HG02588 (cell line): ENCODE measurements at regions not wholly inside any gene's neighbourhood (a gene's known extent, or its start where the extent isn't known, plus 50 kb on each side); places are given as distances from the start of the nearest gene placed in this dataset.

Experiments used
- ATAC-seq: cut with Tn5 transposase; IDR thresholded peaks from one replicate; pipeline ENCODE4 v1.9.1; 2021; ENCODE audit warnings: mild to moderate bottlenecking, moderate library complexity; ENCODE audit not compliant: unreplicated experiment

DNA sequence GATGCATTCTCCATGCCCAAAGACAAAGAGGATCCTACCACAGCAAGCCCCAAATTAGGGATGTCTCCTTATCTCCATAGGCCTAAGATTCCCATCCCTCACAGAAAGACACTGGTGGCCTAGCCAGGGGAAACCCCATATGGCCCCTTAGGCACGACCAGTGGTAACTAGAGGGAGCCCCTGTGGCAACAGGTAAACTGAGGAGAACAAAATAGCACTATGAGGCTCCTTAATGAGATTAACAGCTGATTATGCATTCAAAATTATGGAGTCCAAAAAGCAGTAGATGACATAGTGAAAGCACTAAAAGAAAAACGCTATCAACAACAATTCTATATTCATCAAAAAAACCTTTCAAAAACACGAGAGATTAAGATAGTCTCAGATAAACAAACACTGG, 234.0 kb downstream of the DIRAS2 start:
- no peak for ATAC-seq

GRCh38 chr9:90419221-90419851, 223.3 kb downstream of the DIRAS2 start:
- ATAC-seq = no peak

GRCh38 chr9:90420211-90420610, 222.4 kb downstream of the DIRAS2 start:
- ATAC-seq = no peak

DNA sequence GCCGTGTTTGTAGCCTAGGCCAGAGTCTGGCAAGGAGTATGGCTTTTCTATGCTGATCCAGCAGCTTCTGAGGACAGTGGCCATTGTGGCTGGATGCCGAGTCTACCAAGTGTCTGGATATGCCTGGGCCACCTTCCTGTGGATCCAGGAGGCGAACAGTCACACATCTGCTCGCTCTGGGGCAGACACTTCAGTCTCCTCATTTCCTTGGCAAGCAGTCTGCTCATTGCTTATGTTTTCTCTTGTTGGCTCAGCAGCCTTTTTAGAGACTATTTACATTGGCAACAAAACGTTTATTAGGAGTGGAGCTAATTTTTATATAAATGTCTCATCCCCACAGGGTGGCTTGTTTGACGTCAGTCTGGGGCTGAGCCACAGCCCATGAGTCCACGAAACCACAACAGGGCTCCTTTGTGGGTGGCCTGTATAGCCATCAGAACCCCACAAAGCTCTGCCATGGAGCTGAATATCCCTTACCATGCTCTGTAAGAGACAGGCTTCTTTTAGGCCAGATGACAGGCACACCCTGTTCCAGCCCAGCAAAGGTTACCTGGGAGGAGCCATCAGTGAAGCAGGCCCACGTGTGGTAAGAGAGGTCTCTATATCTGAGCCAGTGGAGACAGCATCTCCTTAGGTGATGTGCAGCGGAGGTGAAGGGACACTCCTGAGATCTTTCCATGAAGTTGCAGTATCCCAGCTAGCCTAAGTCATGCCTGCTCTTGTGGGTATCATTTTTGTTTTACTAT, 221.7 kb downstream of the DIRAS2 start:
- no peak for ATAC-seq

DNA sequence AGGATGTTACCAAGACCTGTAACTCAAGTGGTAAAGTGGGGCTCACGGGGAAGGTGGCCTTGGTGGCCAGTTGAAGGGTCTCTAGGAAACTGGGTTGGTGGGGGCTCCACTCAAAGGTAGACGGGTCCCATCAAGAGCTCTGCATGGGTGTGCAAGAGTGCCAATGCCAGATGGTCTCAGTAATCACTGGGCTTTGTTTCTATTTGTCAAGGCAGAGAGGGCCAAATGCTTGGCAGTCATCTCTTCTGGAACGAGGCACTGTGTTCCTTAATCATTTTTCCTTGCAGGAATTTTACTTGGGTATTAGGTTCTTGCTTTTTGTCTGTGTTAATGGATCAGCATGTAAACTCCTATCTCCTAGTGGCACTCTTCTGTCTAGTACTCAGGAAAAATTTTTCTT, 220.8 kb downstream of the DIRAS2 start:
- ATAC-seq = no peak

DNA sequence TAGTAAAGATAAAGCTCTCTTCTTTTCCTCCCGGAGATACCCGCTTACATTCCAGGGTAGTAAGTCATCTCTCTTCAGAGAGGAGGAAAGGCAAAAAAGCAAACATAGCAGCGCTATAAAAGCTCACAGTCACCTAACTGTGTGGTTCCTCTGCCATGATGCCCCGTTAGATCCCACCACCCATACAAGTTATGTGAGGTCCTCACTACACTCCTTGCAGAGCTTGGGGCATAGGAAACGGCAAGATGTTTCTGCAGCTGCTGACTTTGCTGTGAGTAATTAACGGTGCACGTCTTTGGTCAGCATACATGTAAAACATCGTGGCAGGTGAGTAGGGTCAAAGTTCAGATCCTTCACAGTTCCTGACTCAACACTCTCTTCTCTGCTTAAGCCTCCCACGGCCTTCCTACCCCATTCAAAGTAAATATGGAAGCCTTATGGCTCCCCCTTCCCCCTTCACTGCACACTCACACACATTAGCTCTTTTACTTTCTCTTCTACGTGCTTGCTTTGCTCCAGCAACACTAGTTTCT, 218.9 kb downstream of the DIRAS2 start:
- ATAC-seq = no peak

DNA sequence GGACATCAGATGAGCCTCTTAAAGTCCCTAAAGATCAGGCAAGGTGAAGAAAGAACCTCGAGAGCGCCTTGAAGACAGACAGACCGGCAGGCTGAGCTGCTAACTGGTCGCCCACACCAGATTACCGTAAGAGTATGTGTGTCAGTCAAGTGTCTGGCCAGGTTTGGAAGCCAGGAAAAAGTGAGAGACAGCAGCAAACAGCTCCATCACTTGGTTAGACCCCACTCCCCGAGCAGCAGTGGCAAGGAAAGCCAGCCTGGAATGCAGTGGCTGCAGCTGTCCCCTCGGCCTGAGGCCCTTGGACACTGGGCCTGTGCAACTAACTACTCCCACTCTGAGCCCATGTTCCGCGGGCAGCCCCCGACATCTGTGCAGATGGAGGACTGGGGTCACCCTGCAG, 214.1 kb downstream of the DIRAS2 start:
- ATAC-seq = no peak

DNA sequence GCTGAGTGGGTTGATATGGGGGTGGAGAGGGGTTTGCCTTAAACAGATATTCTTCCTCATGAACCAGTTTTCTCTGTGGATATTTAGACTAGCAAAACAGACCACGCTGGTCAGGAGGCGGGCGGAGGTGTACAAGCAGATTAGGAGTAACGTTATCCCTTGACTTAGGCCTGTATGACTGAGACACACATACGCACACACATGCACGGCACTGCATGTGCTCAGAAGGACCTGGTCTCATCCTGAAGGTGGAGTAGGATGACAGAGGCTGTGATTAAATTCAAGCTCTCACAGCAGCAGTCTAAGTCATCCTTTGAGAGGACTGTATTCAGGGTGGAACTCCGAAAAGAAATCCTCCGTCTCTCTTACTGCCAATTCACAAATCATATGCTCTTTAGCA, 209.7 kb downstream of the DIRAS2 start:
- no peak for ATAC-seq

DNA sequence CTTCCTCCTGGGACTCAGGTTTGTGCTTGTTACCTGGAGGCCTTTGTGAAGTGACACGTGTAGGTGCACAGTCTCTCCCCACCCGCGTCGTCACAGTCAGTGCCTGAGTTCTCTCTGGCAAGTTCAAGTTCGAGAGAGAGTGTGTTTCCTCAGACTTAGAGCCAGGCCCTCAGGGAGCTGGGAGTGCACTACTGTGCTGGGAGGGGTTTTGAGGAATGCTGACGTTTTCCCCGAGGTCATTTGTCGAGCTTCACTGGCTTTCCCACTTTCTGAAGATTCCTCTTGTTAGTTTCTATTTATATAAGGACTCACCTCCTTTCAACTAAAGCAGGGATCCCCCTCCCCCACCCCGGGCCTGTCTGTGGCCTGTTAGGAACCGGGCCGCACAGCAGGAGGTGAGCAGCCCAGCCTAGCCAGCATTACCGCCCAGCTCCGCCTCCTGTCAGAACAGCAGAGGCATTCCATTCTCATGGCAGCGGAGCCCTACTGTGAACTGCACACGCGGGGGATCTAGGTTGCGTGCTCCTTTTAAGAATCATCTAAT, 209.2 kb downstream of the DIRAS2 start:
- ATAC-seq = no peak

- ATAC-seq = no peak
These were observed 200.8 kb downstream of the DIRAS2 start for GRCh38 chr9:90441814-90442213.

DNA sequence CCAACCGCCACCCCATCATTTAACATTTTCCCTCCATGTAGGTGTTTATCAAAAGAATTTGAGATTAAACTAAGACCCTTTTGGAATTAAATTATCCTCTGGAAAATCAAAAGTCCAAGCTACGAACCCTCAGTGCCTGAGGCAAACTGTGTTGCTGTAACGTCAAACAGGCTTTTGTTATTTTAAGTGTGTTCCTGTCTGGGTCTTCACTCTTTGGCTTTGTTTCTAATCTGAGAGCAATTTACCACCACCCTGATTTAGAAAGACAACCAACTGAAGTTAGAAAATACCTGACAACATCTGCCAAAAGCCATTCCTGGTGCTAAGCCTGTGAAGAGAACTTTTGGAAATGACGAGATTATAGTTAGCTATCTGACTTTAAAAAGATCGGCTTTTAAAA, 199.9 kb downstream of the DIRAS2 start:
- ATAC-seq = no peak

- no peak for ATAC-seq
These were observed 197.9 kb downstream of the DIRAS2 start for GRCh38 chr9:90444609-90445204.

DNA sequence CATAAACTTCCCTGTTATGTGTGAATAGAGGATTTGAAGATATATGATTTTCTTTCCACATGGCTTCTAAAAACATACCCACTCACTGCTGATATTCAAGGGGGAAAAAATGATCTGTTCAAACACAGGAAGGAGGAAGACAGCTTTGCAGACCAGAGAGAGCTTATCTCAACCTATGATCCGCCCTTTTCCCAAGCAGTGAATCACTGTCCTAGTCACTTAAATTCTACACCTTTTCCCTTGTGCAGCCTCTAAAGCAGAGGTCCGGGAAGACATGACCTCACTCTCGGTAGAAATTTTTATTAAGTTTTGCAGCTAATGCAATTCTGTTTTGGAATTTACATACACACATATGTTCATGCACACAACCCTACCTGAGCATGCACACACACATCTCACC, 197.2 kb downstream of the DIRAS2 start:
- no peak for ATAC-seq

DNA sequence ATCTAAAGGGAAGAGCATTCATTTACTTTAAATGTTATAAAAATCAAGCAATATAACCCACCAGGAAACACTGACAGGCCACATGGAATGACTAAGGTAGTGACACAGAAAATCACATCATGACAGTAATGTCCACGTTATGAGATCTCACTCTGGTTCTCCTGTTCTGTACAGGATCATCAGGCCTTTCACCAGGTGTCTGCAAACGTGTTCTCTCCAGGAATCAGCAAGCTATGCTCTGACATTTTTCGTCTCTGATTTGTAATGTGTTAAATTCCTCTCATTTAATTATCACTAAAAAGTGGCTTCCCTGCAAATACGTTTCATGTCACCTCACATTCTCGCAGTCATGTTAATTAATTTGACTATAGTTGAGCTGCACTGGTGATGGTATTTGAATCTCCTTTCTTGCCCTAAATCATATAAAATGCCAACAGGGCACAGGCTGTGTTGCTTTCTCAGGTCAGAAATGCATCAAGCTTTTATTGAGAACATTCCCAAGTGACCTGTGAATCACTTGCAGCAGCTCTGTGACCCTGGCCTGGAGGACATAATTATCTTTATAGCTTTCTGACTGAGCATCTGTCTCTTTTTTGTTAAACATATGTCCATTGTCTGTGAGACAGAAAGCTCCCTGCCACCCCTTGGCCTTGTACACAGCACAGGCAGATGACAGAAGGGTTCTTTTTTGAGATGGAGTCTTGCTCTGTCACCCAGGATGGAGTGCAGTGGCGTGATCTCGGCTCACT, 196.2 kb downstream of the DIRAS2 start:
- no peak for ATAC-seq

DNA sequence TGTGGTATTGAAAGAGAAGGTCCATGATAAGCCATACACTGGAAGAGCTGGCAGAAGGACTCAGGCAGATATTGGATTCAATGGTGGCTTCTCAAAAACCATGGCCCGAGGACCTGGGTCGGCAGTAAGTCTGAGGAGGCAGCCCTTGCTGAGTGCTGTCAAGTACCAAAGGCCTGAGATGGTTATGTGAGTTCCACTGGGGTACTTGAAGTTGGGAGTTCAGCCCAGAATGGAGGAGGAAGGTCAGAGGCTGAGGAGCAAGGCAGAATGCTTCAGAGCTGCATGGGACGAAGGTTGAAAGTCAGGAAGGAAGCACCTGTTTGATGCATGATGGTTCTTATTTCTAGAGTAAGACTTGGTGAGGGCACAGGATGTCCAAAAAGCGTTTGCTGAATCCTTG, 194.9 kb downstream of the DIRAS2 start:
- no peak for ATAC-seq

GRCh38 chr9:90449213-90449925, 193.3 kb downstream of the DIRAS2 start:
- no peak for ATAC-seq

- ATAC-seq = no peak
These were observed 190.8 kb downstream of the DIRAS2 start for GRCh38 chr9:90451804-90452203.

- ATAC-seq = no peak
These were observed 187.3 kb downstream of the DIRAS2 start for GRCh38 chr9:90455316-90455715.

DNA sequence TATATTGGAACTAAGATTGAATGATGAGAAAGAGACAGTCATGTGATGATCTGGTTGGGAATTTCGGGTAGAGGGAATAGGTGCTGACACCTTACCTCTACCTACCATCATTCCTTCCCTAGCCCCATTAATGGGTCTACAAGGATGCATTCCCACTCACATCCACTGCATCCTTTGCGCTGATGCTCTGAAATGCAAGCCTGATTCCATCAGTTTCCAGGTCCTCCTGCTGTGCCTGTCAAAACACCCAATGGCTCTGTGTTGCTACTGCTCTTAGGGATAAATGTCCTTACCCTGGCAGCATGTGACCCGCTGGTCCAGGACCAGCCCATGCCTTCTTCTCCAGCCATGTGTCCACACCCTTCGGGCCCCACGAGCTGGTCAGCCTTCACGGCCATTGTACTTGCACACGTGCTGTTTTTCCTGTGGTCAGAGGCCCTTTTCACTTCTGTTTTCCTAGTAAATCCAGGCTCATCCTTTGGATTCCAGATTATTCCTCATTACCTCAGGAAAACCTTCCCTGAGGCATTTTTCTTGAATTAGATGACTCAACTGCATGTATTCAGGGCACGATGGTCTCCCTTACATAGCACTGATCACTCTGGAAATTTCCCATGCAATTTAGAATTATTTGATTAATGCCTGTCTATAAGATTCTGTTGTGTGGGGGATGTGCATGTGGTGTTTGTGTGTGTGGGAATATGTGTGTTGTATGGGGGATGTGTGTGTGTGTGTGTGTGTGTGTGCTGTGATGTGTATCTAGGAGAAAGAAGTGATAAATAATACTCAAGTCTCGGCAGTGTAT, 185.0 kb downstream of the DIRAS2 start:
- ATAC-seq = no peak

DNA sequence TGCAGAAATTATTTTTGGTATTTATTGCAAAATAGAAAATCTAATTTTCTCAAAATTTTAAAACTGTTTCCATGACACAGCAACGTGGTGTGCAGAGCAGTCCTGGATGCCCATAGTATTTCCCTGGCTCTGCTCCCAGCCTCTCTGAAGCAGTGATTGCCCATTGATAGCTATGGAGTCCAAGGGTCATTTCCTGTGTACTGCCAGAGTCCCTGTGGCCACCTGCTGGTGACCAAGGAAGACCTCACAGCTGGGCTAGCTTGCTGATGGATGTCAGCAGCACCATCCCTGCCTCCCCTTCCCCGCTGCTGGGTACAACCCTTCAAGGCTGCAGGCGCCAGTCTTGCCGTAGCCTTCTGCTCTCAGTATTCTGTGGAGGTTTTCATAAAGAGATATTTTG, 184.1 kb downstream of the DIRAS2 start:
- ATAC-seq = no peak
